Esophagus muscularis mucosa (tissue), 4 donors: ENCODE measurements at regions not wholly inside any gene's neighbourhood (a gene's known extent, or its start where the extent isn't known, plus 50 kb on each side); places are given as distances from the start of the nearest gene placed in this dataset.

Experiments
- DNase-seq: peaks from one replicate; pipeline ENCODE4 v3.0.0-alpha.2; 2017; ENCODE audit errors: extremely low spot score
- H3K27ac ChIP-seq, 4 donors: fragments of 200-600 bp; sonication (generic); replicated peaks in 1 of 4; 1 replicate in 3 of 4; 2 replicates in 1 of 4; pipeline ENCODE4 v1.5.1; 2016 to 2019; ENCODE audit warnings: mild to moderate bottlenecking in 1 of 4
- H3K27me3 ChIP-seq, 4 donors: fragments of 200-600 bp; sonication (generic); one replicate each; pipeline versions ENCODE4 v1.5.1 to v1.6.0; 2016 to 2019
- H3K36me3 ChIP-seq, 4 donors: fragments of 200-600 bp; sonication (generic); one replicate each; pipeline ENCODE4 v1.5.1; 2016 to 2019
- H3K4me1 ChIP-seq, 4 donors: fragments of 200-600 bp; sonication (generic); one replicate each; pipeline ENCODE4 v1.5.1; 2016 to 2019
- H3K4me3 ChIP-seq, 4 donors: fragments of 200-600 bp; sonication (generic); 1 replicate in 2 of 4; 2 replicates in 2 of 4; pipeline ENCODE4 v1.5.1; 2016 to 2019; ENCODE audit warnings: mild to moderate bottlenecking in 4 of 4, moderate library complexity in 1 of 4
- H3K9me3 ChIP-seq, 4 donors: fragments of 200-600 bp; sonication (generic); 1 replicate in 3 of 4; 2 replicates in 1 of 4; pipeline ENCODE4 v1.5.1; 2016 to 2019
- CTCF ChIP-seq, 3 experiments: fragments of 200-600 bp in 2 of 3; fragments of 450-650 bp in 1 of 3; sonication (generic) in 2 of 3; IDR thresholded peaks; one replicate each; pipeline ENCODE4 v1.5.1; 2017 to 2019; ENCODE audit warnings: antibody characterized with exemption in 3 of 3, mild to moderate bottlenecking in 2 of 3, moderate library complexity in 1 of 3
- EP300 ChIP-seq: sonication (generic); formaldehyde crosslinking; IDR thresholded peaks from one replicate; pipeline ENCODE4 v1.6.1; 2017; ENCODE audit warnings: antibody characterized with exemption
- POLR2A ChIP-seq: fragments of 450-650 bp; IDR thresholded peaks from one replicate; pipeline ENCODE4 v1.6.1; 2017; ENCODE audit warnings: antibody characterized with exemption, moderate library complexity, mild to moderate bottlenecking, low read depth
- POLR2AphosphoS5 ChIP-seq, 2 donors: sonication (generic); formaldehyde crosslinking; IDR thresholded peaks; one replicate each; pipeline ENCODE4 v1.6.1; 2017; ENCODE audit warnings: antibody characterized with exemption in 2 of 2
- WGBS: methylation state at CpG from one replicate; pipeline ENCODE4 v1.1.5; 2018; 5-methylcytosine and 5-hydroxymethylcytosine counted together
- intact Hi-C: fragments of 100-400 bp; cut with DNase I; formaldehyde crosslinking; loops from one replicate; pipeline ENCODE4 v1.15.1; 2023

- DNase-seq: no peak
- intact Hi-C loops: no loop called here
These were observed 1480.7 kb upstream of the WWC1 start for GRCh38 chr5:166810721-166811120.

GRCh38 chr5:166823360-166823759 is 1468.1 kb upstream of the WWC1 start:
- no peaks in the 10 kb centered on the region for H3K36me3 ChIP-seq
- no peaks in the 10 kb centered on the region for H3K9me3 ChIP-seq
- H3K4me3 ChIP-seq: no peak overlapping the region
- 81% methylated on average over 1 of the region's 1 CpG for WGBS
- no peak for DNase-seq
- no peaks in the 10 kb centered on the region for H3K4me1 ChIP-seq
- H3K27ac ChIP-seq: no peak overlapping the region
- no peak for TF ChIP-seq POLR2A
- TF ChIP-seq EP300: no peak
- no peak for TF ChIP-seq CTCF (IDR thresholded peaks at IDR 0.05)
- TF ChIP-seq POLR2AphosphoS5 (IDR thresholded peaks at IDR 0.05): no peak
- no peaks in the 10 kb centered on the region for H3K27me3 ChIP-seq
- intact Hi-C loops: no loop called here

More at GRCh38 chr5:166810721-166811120, 1480.7 kb upstream of the WWC1 start:
- H3K36me3 ChIP-seq: no peaks in the 10 kb centered on the region
- no peaks in the 10 kb centered on the region for H3K4me1 ChIP-seq
- TF ChIP-seq CTCF (IDR thresholded peaks at IDR 0.05): no peak
- no peak for TF ChIP-seq EP300
- no peak for TF ChIP-seq POLR2A
- no peak for TF ChIP-seq POLR2AphosphoS5 (IDR thresholded peaks at IDR 0.05)
- H3K4me3 ChIP-seq: no peak overlapping the region
- H3K27me3 ChIP-seq: no peaks in the 10 kb centered on the region
- WGBS: 86% methylated on average over 3 of the region's 3 CpGs
- no peak overlapping the region for H3K27ac ChIP-seq
- H3K9me3 ChIP-seq: peaks cover 0 to 6% (median 0%) of the 10 kb centered on the region in 4 donors

- intact Hi-C loops: no loop called here
- Histone ChIP-seq H3K4me1 (no peaks in the 10 kb centered on the region), H3K27me3 (no peaks in the 10 kb centered on the region), H3K36me3 (no peaks in the 10 kb centered on the region), H3K9me3 (no peaks in the 10 kb centered on the region), H3K4me3 (no peak overlapping the region), H3K27ac (no peak overlapping the region)
- DNase-seq: no peak
- WGBS: 54% methylated on average over 2 of the region's 2 CpGs
- TF ChIP-seq POLR2AphosphoS5 (IDR thresholded peaks at IDR 0.05) (no peak), EP300 (no peak), CTCF (IDR thresholded peaks at IDR 0.05) (no peak), POLR2A (no peak)
These were observed 1457.2 kb upstream of the WWC1 start for GRCh38 chr5:166834246-166834645.

- WGBS: 78% methylated on average over 4 of the region's 4 CpGs
- no peaks in the 10 kb centered on the region for H3K4me1 ChIP-seq
- H3K27me3 ChIP-seq: no peaks in the 10 kb centered on the region
These were observed 1446.4 kb upstream of the WWC1 start for GRCh38 chr5:166845044-166845443.

More at GRCh38 chr5:166845044-166845443, 1446.4 kb upstream of the WWC1 start:
- TF ChIP-seq POLR2A: no peak
- TF ChIP-seq EP300: no peak
- no peak for TF ChIP-seq POLR2AphosphoS5 (IDR thresholded peaks at IDR 0.05)
- no peak for TF ChIP-seq CTCF (IDR thresholded peaks at IDR 0.05)
- Histone ChIP-seq H3K4me3 (no peak overlapping the region), H3K9me3 (no peaks in the 10 kb centered on the region), H3K27ac (no peak overlapping the region), H3K36me3 (no peaks in the 10 kb centered on the region)
- intact Hi-C loops: no loop called here
- no peak for DNase-seq
